ENCODE measurements at regions not wholly inside any gene's neighbourhood (a gene's known extent, or its start where the extent isn't known, plus 50 kb on each side); places are given as distances from the start of the nearest gene placed in this dataset.
"Not testable (repeated sequence)": the region's sequence is repeated elsewhere in the genome, so short reads cannot be mapped to it uniquely, and the experiment has no call there.

GRCh38 chr2:193371200-193371599 lies 1176.5 kb upstream of the TMEFF2 start:
- Histone ChIP-seq H3K4me1 (ENCODE audit: insufficient read depth, low read length) (no peaks in the 10 kb centered on the region), H3K4me3 (ENCODE audit: insufficient read depth, low read length) (no peak overlapping the region), H4K20me1 (ENCODE audit: insufficient read depth, low read length) (no peaks in the 10 kb centered on the region), H2AFZ (ENCODE audit: low read length) (no peak overlapping the region), H3K36me3 (ENCODE audit: insufficient read depth, low read length) (no peaks in the 10 kb centered on the region), H3K27ac (ENCODE audit: low read depth, low read length) (no peak overlapping the region), H3K4me2 (ENCODE audit: insufficient read depth, low read length) (no peak overlapping the region), H3K27me3 (ENCODE audit: insufficient read depth, low read length) (no peaks in the 10 kb centered on the region), H3K9me3 (ENCODE audit: low read depth, low read length) (no peaks in the 10 kb centered on the region), H3K79me2 (ENCODE audit: insufficient read depth, low read length) (no peaks in the 10 kb centered on the region)
- TF ChIP-seq CTCF (IDR thresholded peaks at IDR 0.05; ENCODE audit: extremely low read depth, low read depth, low read length): no peak
- DNase-seq (ENCODE audit: insufficient read length, low spot score, missing footprints): no peak

DNA sequence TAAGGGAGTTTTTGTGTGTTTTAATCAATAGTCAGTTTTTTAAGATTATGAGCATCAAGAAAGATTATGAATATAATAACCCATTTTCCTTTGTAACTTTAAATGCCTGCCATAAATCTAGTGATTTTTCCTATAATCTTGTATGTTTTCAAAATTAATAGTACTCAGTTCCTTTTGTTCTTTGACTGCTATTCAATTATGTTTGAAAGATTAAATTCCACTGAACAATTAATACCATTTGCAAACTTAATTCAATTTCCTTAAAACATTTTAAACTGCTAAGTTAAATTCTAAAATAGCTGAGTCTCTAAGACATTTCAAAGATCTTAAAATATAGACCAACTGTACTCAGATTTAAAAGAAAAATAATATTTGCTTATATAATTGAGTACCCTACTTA lies 1173.9 kb upstream of the TMEFF2 start:
- Histone ChIP-seq H3K4me2 (ENCODE audit: insufficient read depth, low read length) (no peak overlapping the region), H4K20me1 (ENCODE audit: insufficient read depth, low read length) (no peaks in the 10 kb centered on the region), H3K27me3 (ENCODE audit: insufficient read depth, low read length) (no peaks in the 10 kb centered on the region), H3K4me3 (ENCODE audit: insufficient read depth, low read length) (no peak overlapping the region), H3K9me3 (ENCODE audit: low read depth, low read length) (no peaks in the 10 kb centered on the region), H3K27ac (ENCODE audit: low read depth, low read length) (no peak overlapping the region), H3K36me3 (ENCODE audit: insufficient read depth, low read length) (no peaks in the 10 kb centered on the region), H3K4me1 (ENCODE audit: insufficient read depth, low read length) (no peaks in the 10 kb centered on the region), H2AFZ (ENCODE audit: low read length) (no peak overlapping the region), H3K79me2 (ENCODE audit: insufficient read depth, low read length) (no peaks in the 10 kb centered on the region)
- no peak for DNase-seq (ENCODE audit: insufficient read length, low spot score, missing footprints)
- TF ChIP-seq CTCF (IDR thresholded peaks at IDR 0.05; ENCODE audit: extremely low read depth, low read depth, low read length): no peak

- Histone ChIP-seq H3K27me3 (ENCODE audit: insufficient read depth, low read length) (no peaks in the 10 kb centered on the region), H2AFZ (ENCODE audit: low read length) (no peak overlapping the region), H3K4me1 (ENCODE audit: insufficient read depth, low read length) (no peaks in the 10 kb centered on the region), H3K27ac (ENCODE audit: low read depth, low read length) (no peak overlapping the region), H3K4me3 (ENCODE audit: insufficient read depth, low read length) (no peak overlapping the region), H3K79me2 (ENCODE audit: insufficient read depth, low read length) (no peaks in the 10 kb centered on the region), H4K20me1 (ENCODE audit: insufficient read depth, low read length) (no peaks in the 10 kb centered on the region), H3K36me3 (ENCODE audit: insufficient read depth, low read length) (no peaks in the 10 kb centered on the region), H3K9me3 (ENCODE audit: low read depth, low read length) (no peaks in the 10 kb centered on the region), H3K4me2 (ENCODE audit: insufficient read depth, low read length) (no peak overlapping the region)
- no peak for DNase-seq (ENCODE audit: insufficient read length, low spot score, missing footprints)
- no peak for TF ChIP-seq CTCF (IDR thresholded peaks at IDR 0.05; ENCODE audit: extremely low read depth, low read depth, low read length)
Observed at GRCh38 chr2:193357508-193357907, 1162.8 kb upstream of the TMEFF2 start.

- not testable (repeated sequence) for H3K79me2 ChIP-seq (ENCODE audit: insufficient read depth, low read length); DNase-seq (ENCODE audit: insufficient read length, low spot score, missing footprints); H3K4me3 ChIP-seq (ENCODE audit: insufficient read depth, low read length); H3K36me3 ChIP-seq (ENCODE audit: insufficient read depth, low read length); H2AFZ ChIP-seq (ENCODE audit: low read length); H3K9me3 ChIP-seq (ENCODE audit: low read depth, low read length); H3K27ac ChIP-seq (ENCODE audit: low read depth, low read length); H4K20me1 ChIP-seq (ENCODE audit: insufficient read depth, low read length); H3K4me2 ChIP-seq (ENCODE audit: insufficient read depth, low read length); H3K4me1 ChIP-seq (ENCODE audit: insufficient read depth, low read length); H3K27me3 ChIP-seq (ENCODE audit: insufficient read depth, low read length)
Observed at GRCh38 chr2:193352665-193353242, 1158.0 kb upstream of the TMEFF2 start.

All from osteoblast (primary cell).